Endothelial cell of umbilical vein (primary cell): ENCODE measurements at regions not wholly inside any gene's neighbourhood (a gene's known extent, or its start where the extent isn't known, plus 50 kb on each side); places are given as distances from the start of the nearest gene placed in this dataset.
A peak's percentile ranks its signal among the peaks of the same experiment; 100 is the strongest.

Source experiments
- BruUV-seq: library from RNA; stranded (reverse); fragments of 400-500 nt; replicated peaks from 2 replicates; lab custom pipeline; 2021; lab: Mats Ljungman, UMichigan
- CTCF ChIA-PET: fragments of 300-600, 350-600 bp; sonication (Branson Sonifier 250); formaldehyde crosslinking; loops from one replicate; lab custom pipeline; 2021; ENCODE audit warnings: antibody characterized with exemption, inconsistent platforms; lab: Charles Lee
- POLR2A ChIA-PET: fragments of 300-600, 350-600 bp; sonication (Branson Sonifier 250); formaldehyde crosslinking; loops from one replicate; lab custom pipeline; 2021; ENCODE audit warnings: antibody characterized with exemption, inconsistent platforms; lab: Charles Lee
- DNase-seq: peaks from one replicate; pipeline ENCODE4 v3.0.0-alpha.2; 2011; ENCODE audit warnings: low read depth, low spot score
- FAIRE-seq: peaks from 2 replicates; lab custom pipeline; 2011; peaks lifted over from hg19 to GRCh38; lab: Jason Lieb, UNC
- H2AFZ ChIP-seq: 2 replicates; pipeline ENCODE4 v1.6.0; 2012; ENCODE audit warnings: low read depth, low read length, control low read depth, inconsistent platforms
- H3K27ac ChIP-seq: 2 replicates; pipeline ENCODE4 v1.5.1; 2011; ENCODE audit warnings: low read depth, mild to moderate bottlenecking, control low read depth, low read length, moderate library complexity; ENCODE audit not compliant: insufficient read depth
- H3K27me3 ChIP-seq, 2 experiments: 2 replicates each; pipeline versions ENCODE4 v1.6.0 to v1.6.1; 2011; ENCODE audit warnings: low read length in 2 of 2, mixed read lengths in 1 of 2; ENCODE audit not compliant: control insufficient read depth in 2 of 2, insufficient read depth in 2 of 2
- H3K36me3 ChIP-seq, 2 experiments: 2 replicates in 1 of 2; 3 replicates in 1 of 2; pipeline ENCODE4 v1.5.1; 2011; ENCODE audit warnings: low read length in 2 of 2, mild to moderate bottlenecking in 1 of 2, moderate library complexity in 1 of 2; ENCODE audit not compliant: control insufficient read depth in 2 of 2, insufficient read depth in 2 of 2; ENCODE audit errors: extremely low read depth in 1 of 2
- H3K4me1 ChIP-seq: 3 replicates; pipeline ENCODE4 v1.5.1; 2011; ENCODE audit warnings: mild to moderate bottlenecking, low read length; ENCODE audit not compliant: control insufficient read depth, insufficient read depth; ENCODE audit errors: extremely low read depth
- H3K4me2 ChIP-seq: 2 replicates; pipeline ENCODE4 v1.6.1; 2011; ENCODE audit warnings: low read length, control low read depth, mixed read lengths; ENCODE audit not compliant: insufficient read depth
- H3K4me3 ChIP-seq, 3 experiments: fragments of 200-600 bp in 1 of 3; sonication (generic), shearing (Covaris generic) in 1 of 3; replicated peaks in 1 of 3; 2 replicates each; pipeline ENCODE4 v1.5.1; 2011 to 2016; ENCODE audit warnings: control low read depth in 3 of 3, low read length in 3 of 3, mild to moderate bottlenecking in 2 of 3, inconsistent platforms in 1 of 3, low read depth in 1 of 3, moderate library complexity in 1 of 3; ENCODE audit not compliant: insufficient read depth in 1 of 3
- H3K79me2 ChIP-seq: 2 replicates; pipeline ENCODE4 v1.6.0; 2012; ENCODE audit warnings: low read length, inconsistent platforms; ENCODE audit not compliant: control insufficient read depth, insufficient read depth
- H3K9ac ChIP-seq: replicated peaks from 2 replicates; pipeline ENCODE3; 2011; ENCODE audit warnings: low read length, control low read depth; ENCODE audit not compliant: insufficient read depth; ENCODE audit errors: extremely low read depth
- H3K9me1 ChIP-seq: replicated peaks from 3 replicates; pipeline ENCODE4 v1.6.0; 2011; ENCODE audit warnings: mild to moderate bottlenecking, low read length; ENCODE audit not compliant: control insufficient read depth, insufficient read depth; ENCODE audit errors: extremely low read depth
- H3K9me3 ChIP-seq: replicated peaks from 2 replicates; pipeline ENCODE4 v1.5.1; 2012; ENCODE audit warnings: low read length, inconsistent platforms; ENCODE audit not compliant: control insufficient read depth, insufficient read depth
- H4K20me1 ChIP-seq: replicated peaks from 2 replicates; pipeline ENCODE3; 2011; ENCODE audit warnings: mild to moderate bottlenecking, low read length; ENCODE audit not compliant: control insufficient read depth, insufficient read depth; ENCODE audit errors: extremely low read depth
- CTCF ChIP-seq, 2 donors: IDR thresholded peaks; 1 replicate in 1 of 2; 2 replicates in 1 of 2; pipeline ENCODE4 v1.5.1; 2011; ENCODE audit warnings: low read length in 2 of 2, mild to moderate bottlenecking in 2 of 2, moderate library complexity in 2 of 2, control low read depth in 1 of 2, inconsistent platforms in 1 of 2, low read depth in 1 of 2; ENCODE audit not compliant: insufficient read depth in 1 of 2; ENCODE audit errors: extremely low read depth in 1 of 2
- EZH2 ChIP-seq: IDR thresholded peaks from 2 replicates; pipeline ENCODE4 v1.6.1; 2012; ENCODE audit warnings: borderline replicate concordance, low read depth, mild to moderate bottlenecking, moderate library complexity, low read length, inconsistent platforms; ENCODE audit not compliant: severe bottlenecking
- FOS ChIP-seq: IDR thresholded peaks from 2 replicates; pipeline ENCODE4 v1.6.1; 2011; ENCODE audit warnings: mild to moderate bottlenecking, low read length, moderate library complexity, borderline replicate concordance; ENCODE audit not compliant: insufficient read depth
- GATA2 ChIP-seq: IDR thresholded peaks from 2 replicates; pipeline ENCODE4 v1.7.0; 2011; ENCODE audit warnings: low read depth, mild to moderate bottlenecking, moderate library complexity, mixed read lengths, low read length; ENCODE audit not compliant: insufficient read length, insufficient read depth
- JUN ChIP-seq: IDR thresholded peaks from 2 replicates; pipeline ENCODE4 v1.6.1; 2011; ENCODE audit warnings: borderline replicate concordance, low read depth; ENCODE audit not compliant: insufficient read length, insufficient read depth
- MYC ChIP-seq: IDR thresholded peaks from one replicate; pipeline ENCODE4 v1.6.1; 2011; ENCODE audit warnings: mild to moderate bottlenecking, low read depth, low read length
- POLR2A ChIP-seq: IDR thresholded peaks from 2 replicates; pipeline ENCODE4 v1.6.1; 2012; ENCODE audit warnings: low read depth, mild to moderate bottlenecking, control low read depth, low read length
- POLR2AphosphoS5 ChIP-seq: IDR thresholded peaks from 2 replicates; pipeline ENCODE4 v1.6.1; 2012; ENCODE audit warnings: low read depth, mild to moderate bottlenecking, control low read depth, low read length, moderate library complexity; ENCODE audit not compliant: insufficient read depth
- dilution Hi-C: fragments of 300-500 bp; cut with MboI; formaldehyde crosslinking; loops from one replicate; pipeline ENCODE4 v1.15.0; 2019; ENCODE audit warnings: low sequenced_read_pairs; ENCODE audit not compliant: extremely low pct_ligation_motif_present
- intact Hi-C: fragments of 100-400 bp; cut with micrococcal nuclease; formaldehyde crosslinking; loops from one replicate; pipeline ENCODE4 v1.10.0; 2022
- TF ChIP-seq, protein P1 (sequence below): IDR thresholded peaks from 2 replicates; pipeline ENCODE4 v1.6.1; 2011; ENCODE audit not compliant: insufficient read depth, insufficient read length

GRCh38 chr7:142568435-142569097 is 180.7 kb upstream of the PRSS1 start:
- Histone ChIP-seq H3K9me1 (no peaks in the 10 kb centered on the region), H2AFZ (no peak overlapping the region), H3K4me1 (peaks cover 27% of the 10 kb centered on the region), H3K9ac (no peak overlapping the region), H3K4me3 (no peak overlapping the region), H3K27me3 (no peaks in the 10 kb centered on the region), H3K4me2 (peak overlapping the region; percentile 64), H3K36me3 (no peaks in the 10 kb centered on the region), H4K20me1 (no peaks in the 10 kb centered on the region), H3K27ac (peak overlapping the region; percentile 44), H3K79me2 (no peaks in the 10 kb centered on the region), H3K9me3 (no peaks in the 10 kb centered on the region)
- CTCF ChIA-PET = interaction anchor here (1.3 to 6.3 kb wide), 6 partner anchors 10 to 34 kb away, joined by 3 to 47 read pairs (median 27); no protein-coding TSS in a partner anchor
- DNase-seq (peak; percentile 80), FAIRE-seq (no peak)
- no TSS peak for BruUV-seq
- intact Hi-C loops = loop anchor here (1.0 to 2.0 kb wide), 5 partner anchors 10 to 240 kb away; no protein-coding TSS in a partner anchor
- dilution Hi-C loops = no loop called here
- TF ChIP-seq, protein P1, sequence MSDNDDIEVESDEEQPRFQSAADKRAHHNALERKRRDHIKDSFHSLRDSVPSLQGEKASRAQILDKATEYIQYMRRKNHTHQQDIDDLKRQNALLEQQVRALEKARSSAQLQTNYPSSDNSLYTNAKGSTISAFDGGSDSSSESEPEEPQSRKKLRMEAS = no peak
- TF ChIP-seq JUN (peak; percentile 92), CTCF (IDR thresholded peaks at IDR 0.05; ENCODE audit: extremely low read depth in 1 of 2, insufficient read depth in 1 of 2, low read depth in 1 of 2, low read length in 2 of 2) (no peak), EZH2 (no peak), FOS (peak; percentile 99), POLR2A (peak; percentile 41), POLR2AphosphoS5 (peak; percentile 81), MYC (no peak), GATA2 (peak; percentile 80)
- POLR2A ChIA-PET = no interaction called here
